SK-N-SH (cell line): ENCODE measurements at regions not wholly inside any gene's neighbourhood (a gene's known extent, or its start where the extent isn't known, plus 50 kb on each side); places are given as distances from the start of the nearest gene placed in this dataset.

ENCODE experiments used
- CTCF ChIA-PET: fragments of 300-600, 350-600 bp; formaldehyde crosslinking; extraction: SDS; loops from one replicate; lab custom pipeline; 2021; lab: Yijun Ruan, JAX
- POLR2A ChIA-PET: fragments of 350-600 bp; sonication (Branson Sonifier 250); formaldehyde crosslinking; extraction: SDS; loops from one replicate; lab custom pipeline; 2020; ENCODE audit warnings: antibody characterized with exemption, inconsistent platforms; lab: Yijun Ruan, JAX
- DNase-seq: peaks from one replicate; pipeline ENCODE4 v3.0.0; 2012
- H2AFZ ChIP-seq: fragments of 200-600 bp; sonication (generic); 2 replicates; pipeline ENCODE4 v1.8.1; 2016; ENCODE audit warnings: antibody characterized with exemption, mild to moderate bottlenecking, low read depth
- H3F3A ChIP-seq: fragments of 200-600 bp; sonication (generic); replicated peaks from 2 replicates; pipeline ENCODE3; 2016; ENCODE audit warnings: antibody characterized with exemption, mild to moderate bottlenecking; ENCODE audit not compliant: insufficient read depth
- H3K27ac ChIP-seq, 2 experiments: fragments of 200-500 bp in 1 of 2; fragments of 200-600 bp in 1 of 2; sonication (Bioruptor generic) in 1 of 2; sonication (generic), shearing (Covaris generic) in 1 of 2; 2 replicates each; pipeline versions ENCODE4 v1.5.1 to v1.6.1; 2014 to 2016; ENCODE audit warnings: low read depth in 2 of 2, inconsistent platforms in 1 of 2, low read length in 1 of 2, mild to moderate bottlenecking in 1 of 2, mixed read lengths in 1 of 2
- H3K27me3 ChIP-seq: fragments of 200-600 bp; sonication (generic), shearing (Covaris generic); 2 replicates; pipeline ENCODE4 v1.6.1; 2016; ENCODE audit warnings: mixed run types; ENCODE audit not compliant: insufficient read depth
- H3K36me3 ChIP-seq, 2 experiments: fragments of 200-500 bp in 1 of 2; fragments of 200-600 bp in 1 of 2; sonication (Bioruptor generic) in 1 of 2; sonication (generic) in 1 of 2; replicated peaks in 1 of 2; 2 replicates each; pipeline versions ENCODE3 to v1.5.1; 2014 to 2016; ENCODE audit warnings: low read length in 1 of 2, mild to moderate bottlenecking in 1 of 2; ENCODE audit not compliant: insufficient read depth in 2 of 2, control insufficient read depth in 1 of 2
- H3K4me1 ChIP-seq, 2 experiments: fragments of 200-500 bp in 1 of 2; fragments of 200-600 bp in 1 of 2; sonication (Bioruptor generic) in 1 of 2; sonication (generic), shearing (Covaris generic) in 1 of 2; 2 replicates each; pipeline versions ENCODE4 v1.5.1 to v1.6.1; 2014 to 2016; ENCODE audit warnings: low read depth in 1 of 2, low read length in 1 of 2, mixed run types in 1 of 2; ENCODE audit not compliant: insufficient read depth in 2 of 2, control insufficient read depth in 1 of 2
- H3K4me2 ChIP-seq: fragments of 200-600 bp; sonication (generic), shearing (Covaris generic); 2 replicates; pipeline ENCODE4 v1.6.1; 2017; ENCODE audit warnings: mixed run types
- H3K4me3 ChIP-seq, 2 experiments: fragments of 200-500 bp in 1 of 2; fragments of 200-600 bp in 1 of 2; sonication (Bioruptor generic) in 1 of 2; sonication (generic), shearing (Covaris generic) in 1 of 2; 2 replicates each; pipeline versions ENCODE4 v1.5.1 to v1.8.1; 2014 to 2016; ENCODE audit warnings: low read depth in 2 of 2, inconsistent platforms in 1 of 2, low read length in 1 of 2, mild to moderate bottlenecking in 1 of 2, mixed read lengths in 1 of 2, moderate library complexity in 1 of 2
- H3K79me2 ChIP-seq: fragments of 200-600 bp; sonication (generic); 2 replicates; pipeline ENCODE4 v1.8.1; 2017; ENCODE audit warnings: mild to moderate bottlenecking; ENCODE audit not compliant: insufficient read depth
- H3K9ac ChIP-seq: fragments of 200-600 bp; sonication (generic); 2 replicates; pipeline ENCODE4 v1.6.1; 2017; ENCODE audit warnings: mixed run types
- H3K9me2 ChIP-seq: fragments of 200-600 bp; sonication (generic); 2 replicates; pipeline ENCODE4 v1.6.1; 2017; ENCODE audit warnings: mixed run types
- H3K9me3 ChIP-seq: fragments of 200-600 bp; sonication (generic); 2 replicates; pipeline ENCODE4 v1.6.1; 2017; ENCODE audit warnings: mixed run types, mild to moderate bottlenecking, moderate library complexity
- H4K20me1 ChIP-seq: fragments of 200-600 bp; sonication (generic); 2 replicates; pipeline ENCODE4 v1.6.1; 2017; ENCODE audit warnings: mild to moderate bottlenecking, mixed run types; ENCODE audit not compliant: insufficient read depth
- CHD2 ChIP-seq: fragments of 150-350 bp; IDR thresholded peaks from 2 replicates; pipeline ENCODE4 v1.6.1; 2018; ENCODE audit warnings: low read length; ENCODE audit not compliant: partially characterized antibody
- EZH2phosphoT487 ChIP-seq: fragments of 200-600 bp; sonication (generic); IDR thresholded peaks from 2 replicates; pipeline ENCODE4 v1.6.1; 2017; ENCODE audit warnings: low read depth, mixed run types, mild to moderate bottlenecking, antibody characterized with exemption, moderate library complexity, borderline replicate concordance
- FOSL2 ChIP-seq: IDR thresholded peaks from 2 replicates; pipeline ENCODE4 v1.4.0; 2012; ENCODE audit warnings: low read depth, mild to moderate bottlenecking, moderate library complexity, borderline replicate concordance
- FOXJ3 ChIP-seq: sonication (generic); formaldehyde crosslinking; IDR thresholded peaks from 2 replicates; pipeline ENCODE4 v1.5.1; 2020; ENCODE audit warnings: mild to moderate bottlenecking, missing genetic modification reagents
- GABPA ChIP-seq: IDR thresholded peaks from 2 replicates; pipeline ENCODE4 v1.4.0; 2012; ENCODE audit warnings: low read depth, mild to moderate bottlenecking
- GATA2 ChIP-seq: sonication (generic); formaldehyde crosslinking; IDR thresholded peaks from 2 replicates; pipeline ENCODE4 v1.5.0; 2020; ENCODE audit warnings: mild to moderate bottlenecking, missing genetic modification reagents
- MXI1 ChIP-seq: IDR thresholded peaks from 2 replicates; pipeline ENCODE4 v1.6.1; 2012; ENCODE audit warnings: mild to moderate bottlenecking, low read depth, low read length, improper control_type of control experiment
- NFIC ChIP-seq: IDR thresholded peaks from 2 replicates; pipeline ENCODE4 v1.4.0; 2012; ENCODE audit warnings: borderline replicate concordance
- NRF1 ChIP-seq: IDR thresholded peaks from 2 replicates; pipeline ENCODE4 v1.6.1; 2012; ENCODE audit warnings: low read depth, mild to moderate bottlenecking, low read length
- PBX3 ChIP-seq: IDR thresholded peaks from 2 replicates; pipeline ENCODE4; 2012
- RCOR1 ChIP-seq: fragments of 150-350 bp; IDR thresholded peaks from 2 replicates; pipeline ENCODE4 v1.6.1; 2017; ENCODE audit warnings: antibody characterized with exemption, low read length
- SIN3A ChIP-seq: IDR thresholded peaks from 2 replicates; pipeline ENCODE4 v1.6.1; 2012; ENCODE audit warnings: low read depth, mild to moderate bottlenecking, low read length, moderate library complexity, borderline replicate concordance
- TAF1 ChIP-seq: IDR thresholded peaks from 2 replicates; pipeline ENCODE4 v1.6.1; 2012; ENCODE audit warnings: low read depth, mild to moderate bottlenecking, low read length, moderate library complexity, borderline replicate concordance
- TCF12 ChIP-seq: IDR thresholded peaks from 2 replicates; pipeline ENCODE4 v1.4.0; 2012
- USF2 ChIP-seq: fragments of 150-350 bp; IDR thresholded peaks from 2 replicates; pipeline ENCODE4 v1.6.1; 2017; ENCODE audit warnings: antibody characterized with exemption, low read length, low read depth, borderline replicate concordance
- YY1 ChIP-seq: IDR thresholded peaks from 2 replicates; pipeline ENCODE4 v1.4.0; 2012; ENCODE audit warnings: low read depth, mild to moderate bottlenecking
- WGBS: methylation state at CpG from one replicate; pipeline ENCODE4 v1.1.6; 2017; ENCODE audit warnings: low lambda C conversion rate; 5-methylcytosine and 5-hydroxymethylcytosine counted together
- TF ChIP-seq, protein P1 (sequence below): IDR thresholded peaks from 2 replicates; pipeline ENCODE4 v1.4.0; 2012; ENCODE audit warnings: low read depth
- TF ChIP-seq, protein P2 (sequence below): IDR thresholded peaks from 2 replicates; pipeline ENCODE4 v1.4.0; 2012; ENCODE audit warnings: low read depth, borderline replicate concordance
- TF ChIP-seq, protein P3 (sequence below): IDR thresholded peaks from 2 replicates; pipeline ENCODE4 v1.4.0; 2012; ENCODE audit warnings: low read depth, borderline replicate concordance

- WGBS, result 56% methylated on average over 3 of the region's 3 CpGs
- CTCF ChIA-PET, result no interaction called here
- Histone ChIP-seq H3K27ac (no peak overlapping the region), H2AFZ (no peak overlapping the region), H3K9me3 (no peaks in the 10 kb centered on the region), H3K36me3 (no peaks in the 10 kb centered on the region), H3K27me3 (no peaks in the 10 kb centered on the region), H3K9ac (no peak overlapping the region), H3K4me3 (no peak overlapping the region), H3F3A (no peaks in the 10 kb centered on the region), H3K79me2 (no peaks in the 10 kb centered on the region), H3K4me2 (no peak overlapping the region), H4K20me1 (no peaks in the 10 kb centered on the region), H3K4me1 (no peaks in the 10 kb centered on the region), H3K9me2 (no peaks in the 10 kb centered on the region)
- POLR2A ChIA-PET, result no interaction called here
- DNase-seq, result no peak
- TF ChIP-seq TCF12 (no peak), RCOR1 (no peak), YY1 (no peak), FOSL2 (no peak), NFIC (no peak), PBX3 (no peak), USF2 (no peak), GATA2 (CRISPR knock-in tag) (no peak), SIN3A (no peak), MXI1 (no peak), GABPA (no peak), CHD2 (no peak), FOXJ3 (CRISPR knock-in tag) (no peak), NRF1 (no peak), EZH2phosphoT487 (no peak), TAF1 (no peak)
- TF ChIP-seq, protein P1, sequence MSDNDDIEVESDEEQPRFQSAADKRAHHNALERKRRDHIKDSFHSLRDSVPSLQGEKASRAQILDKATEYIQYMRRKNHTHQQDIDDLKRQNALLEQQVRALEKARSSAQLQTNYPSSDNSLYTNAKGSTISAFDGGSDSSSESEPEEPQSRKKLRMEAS, result no peak
- TF ChIP-seq, protein P2, sequence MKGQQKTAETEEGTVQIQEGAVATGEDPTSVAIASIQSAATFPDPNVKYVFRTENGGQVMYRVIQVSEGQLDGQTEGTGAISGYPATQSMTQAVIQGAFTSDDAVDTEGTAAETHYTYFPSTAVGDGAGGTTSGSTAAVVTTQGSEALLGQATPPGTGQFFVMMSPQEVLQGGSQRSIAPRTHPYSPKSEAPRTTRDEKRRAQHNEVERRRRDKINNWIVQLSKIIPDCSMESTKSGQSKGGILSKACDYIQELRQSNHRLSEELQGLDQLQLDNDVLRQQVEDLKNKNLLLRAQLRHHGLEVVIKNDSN, result no peak
- TF ChIP-seq, protein P3, sequence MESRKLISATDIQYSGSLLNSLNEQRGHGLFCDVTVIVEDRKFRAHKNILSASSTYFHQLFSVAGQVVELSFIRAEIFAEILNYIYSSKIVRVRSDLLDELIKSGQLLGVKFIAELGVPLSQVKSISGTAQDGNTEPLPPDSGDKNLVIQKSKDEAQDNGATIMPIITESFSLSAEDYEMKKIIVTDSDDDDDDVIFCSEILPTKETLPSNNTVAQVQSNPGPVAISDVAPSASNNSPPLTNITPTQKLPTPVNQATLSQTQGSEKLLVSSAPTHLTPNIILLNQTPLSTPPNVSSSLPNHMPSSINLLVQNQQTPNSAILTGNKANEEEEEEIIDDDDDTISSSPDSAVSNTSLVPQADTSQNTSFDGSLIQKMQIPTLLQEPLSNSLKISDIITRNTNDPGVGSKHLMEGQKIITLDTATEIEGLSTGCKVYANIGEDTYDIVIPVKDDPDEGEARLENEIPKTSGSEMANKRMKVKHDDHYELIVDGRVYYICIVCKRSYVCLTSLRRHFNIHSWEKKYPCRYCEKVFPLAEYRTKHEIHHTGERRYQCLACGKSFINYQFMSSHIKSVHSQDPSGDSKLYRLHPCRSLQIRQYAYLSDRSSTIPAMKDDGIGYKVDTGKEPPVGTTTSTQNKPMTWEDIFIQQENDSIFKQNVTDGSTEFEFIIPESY, result no peak
These were observed 331.8 kb downstream of the GJA1 start for GRCh38 chr6:121767211-121767610.
